HepG2 (cell line): ENCODE measurements at regions not wholly inside any gene's neighbourhood (a gene's known extent, or its start where the extent isn't known, plus 50 kb on each side); places are given as distances from the start of the nearest gene placed in this dataset.

Source experiments
- ATAC-seq: fragments of 200-7000 bp; cut with Tn5 transposase; 3 replicates; pipeline ENCODE4 v1.9.1; 2020; ENCODE audit warnings: mild to moderate bottlenecking, moderate library complexity
- BruUV-seq: library from RNA; stranded (reverse); fragments of 400-500 nt; replicated peaks from 2 replicates; lab custom pipeline; 2021; lab: Mats Ljungman, UMichigan
- CTCF ChIA-PET: fragments of 300-600 bp; formaldehyde crosslinking; extraction: SDS; loops from one replicate; lab custom pipeline; 2021; ENCODE audit warnings: low total read pairs, inconsistent platforms, low intra/inter-chr PET ratio; lab: Yijun Ruan, JAX
- POLR2A ChIA-PET: fragments of 350-600 bp; sonication (Branson Sonifier 250); formaldehyde crosslinking; loops from one replicate; lab custom pipeline; 2020; ENCODE audit warnings: antibody characterized with exemption, inconsistent platforms; lab: Yijun Ruan, JAX
- DNase-seq: peaks from one replicate; pipeline ENCODE4 v3.0.0-alpha.2; 2015; ENCODE audit warnings: low spot score
- FAIRE-seq: peaks from 3 replicates; lab custom pipeline; 2011; peaks lifted over from hg19 to GRCh38; lab: Jason Lieb, UNC
- H2AFZ ChIP-seq: one replicate; pipeline ENCODE4 v1.6.1; 2011; ENCODE audit warnings: low read length, inconsistent platforms
- H3K27ac ChIP-seq: fragments of 300-600 bp; 3 replicates; pipeline ENCODE4 v1.8.0; 2011; ENCODE audit warnings: mixed run types, mild to moderate bottlenecking, mixed read lengths, low read length, inconsistent platforms; ENCODE audit not compliant: insufficient read depth; ENCODE audit errors: extremely low read length
- H3K27me3 ChIP-seq, 2 experiments: fragments of 200-600 bp in 1 of 2; 2 replicates in 1 of 2; 3 replicates in 1 of 2; pipeline versions ENCODE4 v1.6.0 to v1.8.0; 2011; ENCODE audit warnings: low read length in 2 of 2, mild to moderate bottlenecking in 2 of 2, moderate library complexity in 2 of 2, inconsistent platforms in 1 of 2; ENCODE audit not compliant: insufficient read depth in 2 of 2, control insufficient read depth in 1 of 2
- H3K36me3 ChIP-seq, 2 experiments: fragments of 200-600 bp in 1 of 2; replicated peaks in 1 of 2; 2 replicates in 1 of 2; 3 replicates in 1 of 2; pipeline versions ENCODE4 v1.5.1 to v1.8.0; 2011; ENCODE audit warnings: low read length in 2 of 2, inconsistent platforms in 1 of 2; ENCODE audit not compliant: insufficient read depth in 2 of 2, control insufficient read depth in 1 of 2
- H3K4me1 ChIP-seq: 2 replicates; pipeline ENCODE4 v1.5.1; 2012; ENCODE audit warnings: low read length, inconsistent platforms; ENCODE audit not compliant: insufficient read depth
- H3K4me2 ChIP-seq: 2 replicates; pipeline ENCODE4 v1.6.0; 2011; ENCODE audit warnings: low read depth, low read length, inconsistent platforms
- H3K4me3 ChIP-seq, 3 experiments: fragments of 200-600 bp in 1 of 3; sonication (generic), shearing (Covaris generic) in 1 of 3; replicated peaks in 1 of 3; 2 replicates each; pipeline ENCODE4 v1.5.1; 2011 to 2016; ENCODE audit warnings: low read length in 3 of 3, inconsistent platforms in 2 of 3, low read depth in 2 of 3, mild to moderate bottlenecking in 2 of 3, control low read depth in 1 of 3, mixed read lengths in 1 of 3; ENCODE audit not compliant: insufficient read depth in 1 of 3
- H3K79me2 ChIP-seq: one replicate; pipeline ENCODE4 v1.6.1; 2011; ENCODE audit warnings: low read length, inconsistent platforms; ENCODE audit not compliant: insufficient read depth
- H3K9ac ChIP-seq: 2 replicates; pipeline ENCODE4 v1.6.0; 2011; ENCODE audit warnings: mild to moderate bottlenecking, low read depth, low read length, inconsistent platforms; ENCODE audit not compliant: insufficient read depth
- H3K9me3 ChIP-seq: 2 replicates; pipeline ENCODE4 v1.5.1; 2012; ENCODE audit warnings: mild to moderate bottlenecking, low read length
- H4K20me1 ChIP-seq: 2 replicates; pipeline ENCODE4 v1.6.0; 2011; ENCODE audit warnings: inconsistent platforms, mild to moderate bottlenecking, low read length, moderate library complexity; ENCODE audit not compliant: insufficient read depth
- HHEX ChIP-seq: IDR thresholded peaks from 2 replicates; pipeline ENCODE4 v1.6.1; 2016; ENCODE audit warnings: control low read depth
- KDM5B ChIP-seq: sonication (generic); formaldehyde crosslinking; IDR thresholded peaks from 2 replicates; pipeline ENCODE4 v1.4.0; 2020; ENCODE audit warnings: missing genetic modification reagents, mild to moderate bottlenecking, borderline replicate concordance
- SNAPC2 ChIP-seq: sonication (generic); formaldehyde crosslinking; IDR thresholded peaks from 2 replicates; pipeline ENCODE4 v1.8.1; 2022; ENCODE audit warnings: mild to moderate bottlenecking, missing genetic modification reagents
- ZFP1 ChIP-seq: IDR thresholded peaks from 2 replicates; pipeline ENCODE4 v1.6.1; 2016
- ZNF670 ChIP-seq: sonication (generic); formaldehyde crosslinking; IDR thresholded peaks from 2 replicates; pipeline ENCODE4 v1.8.0; 2022; ENCODE audit warnings: mild to moderate bottlenecking, missing genetic modification reagents, borderline replicate concordance
- ZNF891 ChIP-seq: sonication (generic); formaldehyde crosslinking; IDR thresholded peaks from 2 replicates; pipeline ENCODE4 v1.5.0; 2020; ENCODE audit warnings: mild to moderate bottlenecking, missing genetic modification reagents
- ZSCAN30 ChIP-seq: sonication (generic); formaldehyde crosslinking; IDR thresholded peaks from 2 replicates; pipeline ENCODE4 v1.5.0; 2020; ENCODE audit warnings: mild to moderate bottlenecking, missing genetic modification reagents
- WGBS: methylation state at CpG from one replicate; pipeline ENCODE4 v1.1.6; 2017; ENCODE audit warnings: low lambda C conversion rate; 5-methylcytosine and 5-hydroxymethylcytosine counted together
- in situ Hi-C: cut with HindIII; loops from 2 replicates; pipeline ENCODE4 v1.10.0; 2017; ENCODE audit warnings: low pct_unique_long_range_greater_than_20kb; ENCODE audit not compliant: extremely low pct_ligation_motif_present
- intact Hi-C: fragments of 100-400 bp; cut with micrococcal nuclease; formaldehyde crosslinking; loops from one replicate; pipeline ENCODE4 v1.10.0; 2022; ENCODE audit not compliant: unreplicated experiment
- TF ChIP-seq, protein P1 (sequence below), 2 experiments: fragments of 450-650 bp in 1 of 2; sonication (generic) in 1 of 2; formaldehyde crosslinking; IDR thresholded peaks; 2 replicates each; pipeline versions ENCODE4 v1.5.0 to v1.8.0; 2020 to 2022; ENCODE audit warnings: mild to moderate bottlenecking in 1 of 2, missing genetic modification reagents in 1 of 2
- TF ChIP-seq, protein P2 (sequence below): IDR thresholded peaks from 2 replicates; pipeline ENCODE4 v1.4.0; 2020; ENCODE audit warnings: mild to moderate bottlenecking, missing genetic modification reagents
- TF ChIP-seq, protein P3 (sequence below): sonication (generic); formaldehyde crosslinking; IDR thresholded peaks from 2 replicates; pipeline ENCODE4 v1.5.1; 2020; ENCODE audit warnings: missing genetic modification reagents, mild to moderate bottlenecking, borderline replicate concordance

- Histone ChIP-seq H3K4me1 (peaks cover 14% of the 10 kb centered on the region; the same call in 1 of the 2 replicates), H3K79me2 (no peaks in the 10 kb centered on the region), H3K27me3 (peaks cover 0 to 2% of the 10 kb centered on the region in 2 experiments; a peak in 1 of 5 replicates), H3K9me3 (peaks cover 5% of the 10 kb centered on the region; the same call in 1 of the 2 replicates), H3K4me3 (peak overlapping the region in 1 of 3 experiments; percentile 9; a peak in 1 of 6 replicates), H3K36me3 (no peaks in the 10 kb centered on the region), H3K27ac (no peak overlapping the region), H3K9ac (no peak overlapping the region), H3K4me2 (peak overlapping the region; percentile 46), H4K20me1 (no peaks in the 10 kb centered on the region), H2AFZ (no peak overlapping the region)
- intact Hi-C loops, result no loop called here
- ATAC-seq (no peak), FAIRE-seq (no peak), DNase-seq (no peak)
- in situ Hi-C loops, result no loop called here
- ChIA-PET CTCF (no interaction called here), POLR2A (no interaction called here)
- no TSS peak for BruUV-seq
- 41% methylated on average over 2 of the region's 2 CpGs for WGBS
- no peak for TF ChIP-seq SNAPC2 (CRISPR knock-in tag)
- TF ChIP-seq KDM5B, result no peak
- TF ChIP-seq ZNF670 (CRISPR knock-in tag), result no peak
- TF ChIP-seq ZSCAN30, result no peak
- TF ChIP-seq ZNF891 (CRISPR knock-in tag), result no peak
Measured at GRCh38 chr5:72599065-72599433, 91.8 kb upstream of the ZNF366 start.

DNA sequence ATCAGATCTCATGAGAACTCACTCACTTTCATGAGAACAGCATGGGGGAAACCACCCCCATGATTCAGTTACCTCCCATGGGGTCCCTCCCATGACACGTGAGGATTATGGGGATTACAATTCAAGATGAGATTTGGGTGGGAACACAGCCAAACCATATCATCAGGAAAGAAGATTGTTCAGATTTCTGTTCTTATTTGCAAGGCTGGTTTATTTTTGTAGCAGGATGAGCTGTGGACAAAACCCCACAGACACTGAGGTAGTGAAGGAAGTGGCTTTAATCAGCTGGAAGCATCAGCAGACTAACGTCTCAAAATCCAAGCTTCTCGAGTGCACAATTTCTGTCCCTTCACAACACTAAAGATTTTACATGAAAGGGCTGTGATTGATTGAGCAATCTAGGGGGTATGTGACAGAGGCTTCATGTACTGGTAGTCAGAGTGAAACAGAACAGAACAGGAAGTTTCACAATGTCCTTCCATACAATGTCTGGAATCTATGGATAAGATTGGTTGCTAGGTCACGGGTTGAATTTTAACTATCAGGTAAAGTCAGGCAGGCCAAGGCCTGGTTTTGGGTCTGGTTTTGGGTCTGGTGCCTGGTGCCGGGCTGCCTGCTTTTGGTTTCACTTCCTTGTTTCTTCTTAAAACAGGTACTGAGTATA is 91.3 kb upstream of the ZNF366 start:
- FAIRE-seq (no peak), DNase-seq (peak; percentile 60), ATAC-seq (no peak; the same call in 2 of the 3 replicates)
- Histone ChIP-seq H3K79me2 (no peaks in the 10 kb centered on the region), H3K4me3 (peak overlapping the region in 1 of 3 experiments; percentile 9; a peak in 1 of 6 replicates), H4K20me1 (no peaks in the 10 kb centered on the region), H3K36me3 (no peaks in the 10 kb centered on the region), H3K4me2 (peak overlapping the region; percentile 46), H3K9me3 (peaks cover 5% of the 10 kb centered on the region; the same call in 1 of the 2 replicates), H3K27ac (no peak overlapping the region), H3K4me1 (peaks cover 14% of the 10 kb centered on the region; the same call in 1 of the 2 replicates), H3K9ac (no peak overlapping the region), H3K27me3 (peaks cover 0 to 2% of the 10 kb centered on the region in 2 experiments; a peak in 1 of 5 replicates), H2AFZ (no peak overlapping the region)
- intact Hi-C loops, result no loop called here
- POLR2A ChIA-PET, result no interaction called here
- in situ Hi-C loops, result no loop called here
- BruUV-seq, result no TSS peak
- CTCF ChIA-PET, result no interaction called here
- 9% methylated on average over 5 of the region's 5 CpGs for WGBS
- TF ChIP-seq, protein P1, sequence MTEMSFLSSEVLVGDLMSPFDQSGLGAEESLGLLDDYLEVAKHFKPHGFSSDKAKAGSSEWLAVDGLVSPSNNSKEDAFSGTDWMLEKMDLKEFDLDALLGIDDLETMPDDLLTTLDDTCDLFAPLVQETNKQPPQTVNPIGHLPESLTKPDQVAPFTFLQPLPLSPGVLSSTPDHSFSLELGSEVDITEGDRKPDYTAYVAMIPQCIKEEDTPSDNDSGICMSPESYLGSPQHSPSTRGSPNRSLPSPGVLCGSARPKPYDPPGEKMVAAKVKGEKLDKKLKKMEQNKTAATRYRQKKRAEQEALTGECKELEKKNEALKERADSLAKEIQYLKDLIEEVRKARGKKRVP (CRISPR knock-in tag; IDR thresholded peaks at IDR 0.05), result peak in 1 of 2 experiments; percentile 47; a peak in 1 of 4 replicates
- TF ChIP-seq HHEX (CRISPR knock-in tag) (no peak), ZFP1 (CRISPR knock-in tag) (no peak)
- TF ChIP-seq, protein P2, sequence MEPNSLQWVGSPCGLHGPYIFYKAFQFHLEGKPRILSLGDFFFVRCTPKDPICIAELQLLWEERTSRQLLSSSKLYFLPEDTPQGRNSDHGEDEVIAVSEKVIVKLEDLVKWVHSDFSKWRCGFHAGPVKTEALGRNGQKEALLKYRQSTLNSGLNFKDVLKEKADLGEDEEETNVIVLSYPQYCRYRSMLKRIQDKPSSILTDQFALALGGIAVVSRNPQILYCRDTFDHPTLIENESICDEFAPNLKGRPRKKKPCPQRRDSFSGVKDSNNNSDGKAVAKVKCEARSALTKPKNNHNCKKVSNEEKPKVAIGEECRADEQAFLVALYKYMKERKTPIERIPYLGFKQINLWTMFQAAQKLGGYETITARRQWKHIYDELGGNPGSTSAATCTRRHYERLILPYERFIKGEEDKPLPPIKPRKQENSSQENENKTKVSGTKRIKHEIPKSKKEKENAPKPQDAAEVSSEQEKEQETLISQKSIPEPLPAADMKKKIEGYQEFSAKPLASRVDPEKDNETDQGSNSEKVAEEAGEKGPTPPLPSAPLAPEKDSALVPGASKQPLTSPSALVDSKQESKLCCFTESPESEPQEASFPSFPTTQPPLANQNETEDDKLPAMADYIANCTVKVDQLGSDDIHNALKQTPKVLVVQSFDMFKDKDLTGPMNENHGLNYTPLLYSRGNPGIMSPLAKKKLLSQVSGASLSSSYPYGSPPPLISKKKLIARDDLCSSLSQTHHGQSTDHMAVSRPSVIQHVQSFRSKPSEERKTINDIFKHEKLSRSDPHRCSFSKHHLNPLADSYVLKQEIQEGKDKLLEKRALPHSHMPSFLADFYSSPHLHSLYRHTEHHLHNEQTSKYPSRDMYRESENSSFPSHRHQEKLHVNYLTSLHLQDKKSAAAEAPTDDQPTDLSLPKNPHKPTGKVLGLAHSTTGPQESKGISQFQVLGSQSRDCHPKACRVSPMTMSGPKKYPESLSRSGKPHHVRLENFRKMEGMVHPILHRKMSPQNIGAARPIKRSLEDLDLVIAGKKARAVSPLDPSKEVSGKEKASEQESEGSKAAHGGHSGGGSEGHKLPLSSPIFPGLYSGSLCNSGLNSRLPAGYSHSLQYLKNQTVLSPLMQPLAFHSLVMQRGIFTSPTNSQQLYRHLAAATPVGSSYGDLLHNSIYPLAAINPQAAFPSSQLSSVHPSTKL (CRISPR knock-in tag), result peak; percentile 26; the same call in 1 of the 2 replicates
- TF ChIP-seq, protein P3, sequence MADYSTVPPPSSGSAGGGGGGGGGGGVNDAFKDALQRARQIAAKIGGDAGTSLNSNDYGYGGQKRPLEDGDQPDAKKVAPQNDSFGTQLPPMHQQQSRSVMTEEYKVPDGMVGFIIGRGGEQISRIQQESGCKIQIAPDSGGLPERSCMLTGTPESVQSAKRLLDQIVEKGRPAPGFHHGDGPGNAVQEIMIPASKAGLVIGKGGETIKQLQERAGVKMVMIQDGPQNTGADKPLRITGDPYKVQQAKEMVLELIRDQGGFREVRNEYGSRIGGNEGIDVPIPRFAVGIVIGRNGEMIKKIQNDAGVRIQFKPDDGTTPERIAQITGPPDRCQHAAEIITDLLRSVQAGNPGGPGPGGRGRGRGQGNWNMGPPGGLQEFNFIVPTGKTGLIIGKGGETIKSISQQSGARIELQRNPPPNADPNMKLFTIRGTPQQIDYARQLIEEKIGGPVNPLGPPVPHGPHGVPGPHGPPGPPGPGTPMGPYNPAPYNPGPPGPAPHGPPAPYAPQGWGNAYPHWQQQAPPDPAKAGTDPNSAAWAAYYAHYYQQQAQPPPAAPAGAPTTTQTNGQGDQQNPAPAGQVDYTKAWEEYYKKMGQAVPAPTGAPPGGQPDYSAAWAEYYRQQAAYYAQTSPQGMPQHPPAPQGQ (CRISPR knock-in tag), result no peak
